GM12872 (cell line): ENCODE measurements at regions not wholly inside any gene's neighbourhood (a gene's known extent, or its start where the extent isn't known, plus 50 kb on each side); places are given as distances from the start of the nearest gene placed in this dataset.

ENCODE experiments used
- TF ChIP-seq, protein P1 (sequence below): IDR thresholded peaks from 3 replicates; pipeline ENCODE4 v1.5.1; 2011; ENCODE audit warnings: low read depth, mild to moderate bottlenecking, low read length, moderate library complexity; ENCODE audit not compliant: insufficient read depth

DNA sequence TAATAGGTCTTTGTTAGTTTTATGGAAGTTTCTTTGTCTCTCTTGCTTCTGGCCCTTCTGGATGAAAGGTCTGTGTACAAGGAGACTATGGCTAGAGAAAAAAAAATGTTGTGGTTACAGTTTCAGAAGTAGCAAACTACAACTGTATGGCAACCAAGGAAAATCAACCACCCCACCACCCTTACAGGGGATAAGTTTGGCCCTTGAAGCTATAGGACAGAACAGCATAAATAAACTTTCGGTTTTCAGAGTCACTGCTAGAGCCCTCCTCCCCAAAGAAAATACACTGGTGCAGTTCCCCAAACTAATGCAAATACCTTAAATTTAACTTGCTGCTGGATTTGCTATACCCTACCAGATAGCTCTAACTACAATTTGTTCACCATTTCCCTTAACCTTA lies 1216.7 kb downstream of the EFNA5 start:
- TF ChIP-seq, protein P1, sequence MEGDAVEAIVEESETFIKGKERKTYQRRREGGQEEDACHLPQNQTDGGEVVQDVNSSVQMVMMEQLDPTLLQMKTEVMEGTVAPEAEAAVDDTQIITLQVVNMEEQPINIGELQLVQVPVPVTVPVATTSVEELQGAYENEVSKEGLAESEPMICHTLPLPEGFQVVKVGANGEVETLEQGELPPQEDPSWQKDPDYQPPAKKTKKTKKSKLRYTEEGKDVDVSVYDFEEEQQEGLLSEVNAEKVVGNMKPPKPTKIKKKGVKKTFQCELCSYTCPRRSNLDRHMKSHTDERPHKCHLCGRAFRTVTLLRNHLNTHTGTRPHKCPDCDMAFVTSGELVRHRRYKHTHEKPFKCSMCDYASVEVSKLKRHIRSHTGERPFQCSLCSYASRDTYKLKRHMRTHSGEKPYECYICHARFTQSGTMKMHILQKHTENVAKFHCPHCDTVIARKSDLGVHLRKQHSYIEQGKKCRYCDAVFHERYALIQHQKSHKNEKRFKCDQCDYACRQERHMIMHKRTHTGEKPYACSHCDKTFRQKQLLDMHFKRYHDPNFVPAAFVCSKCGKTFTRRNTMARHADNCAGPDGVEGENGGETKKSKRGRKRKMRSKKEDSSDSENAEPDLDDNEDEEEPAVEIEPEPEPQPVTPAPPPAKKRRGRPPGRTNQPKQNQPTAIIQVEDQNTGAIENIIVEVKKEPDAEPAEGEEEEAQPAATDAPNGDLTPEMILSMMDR, result no peak

DNA sequence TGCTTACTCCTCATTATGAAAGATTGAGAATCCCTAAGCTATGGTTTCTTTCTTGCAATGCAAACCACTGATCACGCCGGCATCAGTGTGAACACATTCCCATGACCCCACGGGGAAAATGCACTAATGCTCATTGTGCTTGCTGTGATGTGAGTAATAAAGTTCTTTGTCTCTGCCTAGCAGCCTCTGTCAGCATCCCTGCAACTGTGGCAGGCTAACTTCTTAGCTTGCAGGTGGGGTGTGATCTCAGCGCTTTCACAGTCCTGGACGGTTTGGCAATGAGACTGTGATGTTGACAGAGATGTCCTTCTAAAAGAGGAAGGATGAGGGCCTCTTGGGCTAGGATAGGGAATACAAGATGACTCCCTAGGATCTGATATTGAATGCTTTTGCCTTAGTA lies 1218.7 kb downstream of the EFNA5 start:
- TF ChIP-seq, protein P1, result no peak

DNA sequence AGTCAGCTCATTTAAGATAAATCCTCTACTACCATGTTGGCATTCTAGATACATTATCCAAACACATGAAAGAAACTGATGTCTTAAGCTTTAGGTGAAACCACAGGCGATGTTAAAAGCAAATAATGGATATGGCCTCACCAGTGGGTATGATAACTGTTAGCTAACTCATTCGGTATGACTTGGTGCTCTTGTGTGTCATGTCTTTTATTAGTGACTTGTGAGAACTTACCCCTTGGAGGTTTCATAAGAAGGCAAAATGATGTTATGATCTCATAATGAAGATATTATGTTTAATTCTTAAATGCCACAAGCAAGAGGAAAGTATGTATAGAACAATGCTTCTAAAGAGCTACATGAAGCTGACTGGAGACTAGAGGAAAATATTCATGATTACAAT lies 1227.0 kb downstream of the EFNA5 start:
- TF ChIP-seq, protein P1, result no peak

DNA sequence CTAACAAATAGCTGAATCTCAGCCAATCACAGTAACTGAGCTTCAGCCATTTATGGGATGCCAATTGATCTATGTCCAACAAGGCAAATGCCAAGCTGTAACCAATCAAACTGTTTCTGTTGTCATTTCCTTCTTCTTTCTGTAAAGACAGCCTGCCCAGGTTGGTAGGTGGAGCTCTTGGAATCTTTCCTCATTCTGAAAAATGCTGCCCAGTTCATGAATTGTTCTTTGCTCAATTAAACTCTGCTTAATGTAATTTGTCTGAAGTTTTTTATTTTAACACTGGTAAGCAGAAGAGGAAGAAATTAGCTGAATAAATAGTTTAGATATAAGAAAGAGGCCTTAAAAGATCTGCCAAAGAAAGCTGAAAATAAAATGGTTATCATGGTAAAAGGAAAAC lies 1235.6 kb downstream of the EFNA5 start:
- TF ChIP-seq, protein P1, result no peak

DNA sequence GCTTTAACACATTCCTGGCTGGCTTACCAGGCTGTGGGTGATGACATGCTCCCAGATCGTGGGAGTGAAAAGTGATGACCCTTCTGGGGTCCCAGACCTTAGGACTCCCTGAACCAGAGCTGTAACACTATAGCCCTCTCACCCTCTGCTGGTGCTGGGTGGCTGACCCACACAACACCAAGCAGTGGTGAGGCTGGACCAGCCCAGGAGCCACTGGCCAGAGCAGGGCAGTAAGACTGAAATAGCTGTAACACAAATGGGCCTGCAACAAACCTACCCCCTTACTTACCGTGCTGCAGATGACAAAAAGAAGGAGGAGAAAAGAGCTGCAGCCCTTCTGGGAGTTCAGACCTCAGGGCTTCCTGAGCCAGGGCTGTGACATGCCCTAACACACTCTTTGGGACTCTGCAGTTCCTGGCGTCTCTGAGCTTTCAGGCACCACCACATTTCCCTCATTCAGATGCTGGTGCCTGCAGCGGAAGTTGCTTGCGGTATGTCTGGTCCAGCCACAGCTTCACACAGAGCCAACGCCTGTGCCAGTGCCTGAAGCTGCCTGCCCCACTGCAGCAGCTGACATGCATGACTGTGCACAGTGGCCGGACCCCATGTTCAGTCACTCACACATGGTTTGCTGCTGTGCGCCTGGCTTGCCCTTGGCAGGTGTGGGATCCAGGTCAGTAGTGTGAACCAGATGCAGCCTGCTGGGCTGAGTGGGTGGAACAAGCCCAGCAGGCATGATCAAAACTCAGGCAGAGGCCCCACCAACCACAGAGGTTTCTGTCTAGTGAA lies 1247.4 kb downstream of the EFNA5 start:
- TF ChIP-seq, protein P1, result no peak

DNA sequence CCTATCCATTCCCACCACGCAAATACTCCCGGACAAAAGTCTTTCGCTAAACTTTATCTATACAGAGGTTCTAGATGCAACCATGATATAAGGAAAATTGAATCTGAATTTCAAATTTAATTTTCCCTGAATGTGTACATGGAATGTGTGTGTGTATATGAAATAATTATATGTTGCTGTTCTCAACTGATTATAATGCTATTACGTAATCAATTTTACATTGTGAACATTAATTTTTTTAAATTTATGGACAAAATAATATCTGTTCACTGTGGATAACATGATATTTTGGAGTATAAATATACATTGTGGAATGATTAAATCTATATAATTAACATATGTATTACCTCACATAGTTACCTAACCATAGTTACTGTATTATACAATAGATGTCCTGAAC lies 1250.6 kb downstream of the EFNA5 start:
- TF ChIP-seq, protein P1, result no peak

DNA sequence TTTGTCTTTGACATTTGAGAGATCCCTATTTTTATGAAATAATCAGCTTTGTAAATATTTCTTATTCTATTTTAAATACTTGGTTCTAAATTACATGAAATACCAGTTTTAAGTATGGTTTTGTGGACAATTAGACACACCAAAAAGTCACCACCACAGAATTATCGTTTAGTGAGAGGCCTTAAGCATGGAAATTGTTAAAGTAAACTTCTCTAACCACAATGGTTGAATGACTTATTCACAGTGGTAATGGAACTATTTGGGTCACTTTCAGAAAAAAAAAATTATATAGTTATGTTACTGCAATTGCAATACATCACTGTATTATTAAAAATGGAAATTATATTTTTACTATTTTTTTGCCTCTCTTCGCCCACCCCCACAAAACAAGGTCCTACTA lies 1252.5 kb downstream of the EFNA5 start:
- TF ChIP-seq, protein P1, result no peak
